ENCODE measurements at regions not wholly inside any gene's neighbourhood (a gene's known extent, or its start where the extent isn't known, plus 50 kb on each side); places are given as distances from the start of the nearest gene placed in this dataset.

DNA sequence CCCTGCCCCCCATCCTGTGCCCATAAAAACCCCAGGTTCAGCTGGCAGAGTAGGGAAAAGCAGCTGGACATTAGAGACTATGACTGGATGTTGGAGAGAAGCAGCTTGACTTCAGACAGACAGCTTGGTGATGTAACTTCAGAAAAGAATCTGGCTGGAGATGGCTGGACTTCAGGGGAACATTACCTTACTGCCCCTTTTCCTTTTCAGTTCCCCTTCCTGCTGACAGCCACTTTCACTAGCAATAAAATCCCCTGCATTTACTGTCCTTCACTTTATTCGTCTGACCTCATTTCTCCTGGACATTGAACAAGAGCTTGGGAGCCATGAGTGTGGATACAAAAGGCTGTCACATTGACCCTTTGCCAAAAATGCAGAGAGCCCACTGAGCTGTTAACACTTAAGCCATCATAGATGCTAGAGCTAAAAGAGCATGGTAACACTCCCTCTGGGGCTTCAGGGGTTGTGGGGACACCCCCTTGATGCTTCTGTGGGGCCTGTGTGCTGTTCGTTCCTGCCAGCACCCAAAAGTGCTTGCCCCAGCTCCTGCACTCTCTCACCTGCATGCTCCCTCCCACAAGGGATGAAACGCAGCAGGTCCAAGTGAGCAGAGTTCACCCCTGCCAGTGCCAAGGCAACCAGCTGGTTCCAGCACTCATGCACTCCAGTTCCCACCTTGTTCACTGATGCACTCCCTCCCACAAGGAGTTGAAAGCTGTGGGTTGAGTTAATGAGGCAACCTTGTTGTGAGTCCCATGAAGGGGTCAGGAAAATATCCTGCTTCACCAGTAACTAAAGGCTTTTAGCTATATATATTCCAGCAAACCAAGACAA, 263.8 kb upstream of the NDST3 start:
- no peak overlapping the region for H3K4me3 ChIP-seq (IDR thresholded peaks at IDR 0.05; ENCODE audit: insufficient read depth, low read depth, low read length)

DNA sequence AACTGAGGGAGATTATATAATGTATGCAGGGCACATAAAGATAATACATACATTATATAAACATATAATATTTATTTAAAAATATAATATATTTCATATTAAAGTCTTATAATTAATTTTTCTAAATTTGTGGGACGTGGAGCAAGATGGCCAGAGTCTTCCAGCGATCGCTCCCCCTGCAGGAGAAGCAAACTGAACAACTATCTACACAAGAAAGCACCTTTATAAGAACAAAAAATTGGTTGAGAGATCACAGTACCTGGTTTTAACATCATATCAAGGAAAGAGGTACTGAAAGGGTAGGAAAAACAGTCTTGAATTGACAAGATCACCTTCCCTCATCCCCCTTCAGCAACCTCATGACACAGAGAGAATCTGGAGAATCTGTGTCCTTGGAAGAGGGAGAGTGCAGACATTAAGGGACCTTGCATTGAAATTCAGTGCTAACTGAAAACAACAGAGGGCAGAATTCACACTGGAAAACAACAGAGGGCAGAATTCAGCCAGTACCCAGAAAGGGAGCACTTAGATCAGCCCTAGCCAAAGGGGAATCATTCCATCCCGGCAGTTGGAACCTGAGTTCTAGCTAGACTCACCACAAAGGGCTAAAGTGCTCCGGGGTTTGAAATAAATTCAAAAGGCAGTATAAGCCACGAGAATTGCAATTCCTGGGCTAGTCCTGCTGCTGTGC, 262.5 kb upstream of the NDST3 start:
- H3K4me3 ChIP-seq (IDR thresholded peaks at IDR 0.05; ENCODE audit: insufficient read depth, low read depth, low read length) = no peak overlapping the region
- no peak overlapping the region for H3K4me2 ChIP-seq
- no peak for TF ChIP-seq CTCF (conservative IDR thresholded peaks at IDR 0.05; ENCODE audit: low read depth, low read length)
- no peaks in the 10 kb centered on the region for H3K36me3 ChIP-seq (ENCODE audit: insufficient read depth)
- no peaks in the 10 kb centered on the region for H3K79me2 ChIP-seq (ENCODE audit: insufficient read depth, low read depth)
- H3K27me3 ChIP-seq (ENCODE audit: insufficient read depth, low read depth) = no peaks in the 10 kb centered on the region
- no peaks in the 10 kb centered on the region for H4K20me1 ChIP-seq (ENCODE audit: insufficient read depth)
- no peaks in the 10 kb centered on the region for H3K4me1 ChIP-seq (ENCODE audit: low read depth, poor library complexity, severe bottlenecking)
- H3K27ac ChIP-seq = no peak overlapping the region
- H2AFZ ChIP-seq (ENCODE audit: low read depth) = no peak overlapping the region
- H3K9ac ChIP-seq = no peak overlapping the region

More for the DNA sequence above, 263.8 kb upstream of the NDST3 start:
- Histone ChIP-seq H3K36me3 (ENCODE audit: insufficient read depth) (no peaks in the 10 kb centered on the region), H2AFZ (ENCODE audit: low read depth) (no peak overlapping the region), H3K27me3 (ENCODE audit: insufficient read depth, low read depth) (no peaks in the 10 kb centered on the region), H4K20me1 (ENCODE audit: insufficient read depth) (no peaks in the 10 kb centered on the region), H3K27ac (no peak overlapping the region), H3K4me1 (ENCODE audit: low read depth, poor library complexity, severe bottlenecking) (no peaks in the 10 kb centered on the region), H3K4me2 (no peak overlapping the region), H3K79me2 (ENCODE audit: insufficient read depth, low read depth) (no peaks in the 10 kb centered on the region), H3K9ac (no peak overlapping the region)
- TF ChIP-seq CTCF (conservative IDR thresholded peaks at IDR 0.05; ENCODE audit: low read depth, low read length) = no peak

- H3K27me3 ChIP-seq (ENCODE audit: insufficient read depth, low read depth) = no peaks in the 10 kb centered on the region
- H3K9ac ChIP-seq = no peak overlapping the region
- no peaks in the 10 kb centered on the region for H3K4me1 ChIP-seq (ENCODE audit: low read depth, poor library complexity, severe bottlenecking)
- H3K36me3 ChIP-seq (ENCODE audit: insufficient read depth) = no peaks in the 10 kb centered on the region
- no peak overlapping the region for H3K27ac ChIP-seq
- H2AFZ ChIP-seq (ENCODE audit: low read depth) = no peak overlapping the region
- no peaks in the 10 kb centered on the region for H3K79me2 ChIP-seq (ENCODE audit: insufficient read depth, low read depth)
- H3K4me2 ChIP-seq = no peak overlapping the region
- no peak for TF ChIP-seq CTCF (conservative IDR thresholded peaks at IDR 0.05; ENCODE audit: low read depth, low read length)
- H3K4me3 ChIP-seq (IDR thresholded peaks at IDR 0.05; ENCODE audit: insufficient read depth, low read depth, low read length) = no peak overlapping the region
- H4K20me1 ChIP-seq (ENCODE audit: insufficient read depth) = no peaks in the 10 kb centered on the region
Observed at GRCh38 chr4:117773064-117773936, 261.0 kb upstream of the NDST3 start.

- Histone ChIP-seq H3K4me1 (ENCODE audit: low read depth, poor library complexity, severe bottlenecking) (no peaks in the 10 kb centered on the region), H3K4me2 (no peak overlapping the region), H4K20me1 (ENCODE audit: insufficient read depth) (no peaks in the 10 kb centered on the region), H3K27me3 (ENCODE audit: insufficient read depth, low read depth) (no peaks in the 10 kb centered on the region), H3K36me3 (ENCODE audit: insufficient read depth) (no peaks in the 10 kb centered on the region), H3K4me3 (IDR thresholded peaks at IDR 0.05; ENCODE audit: insufficient read depth, low read depth, low read length) (no peak overlapping the region), H2AFZ (ENCODE audit: low read depth) (no peak overlapping the region), H3K9ac (no peak overlapping the region), H3K79me2 (ENCODE audit: insufficient read depth, low read depth) (no peaks in the 10 kb centered on the region), H3K27ac (no peak overlapping the region)
- TF ChIP-seq CTCF (conservative IDR thresholded peaks at IDR 0.05; ENCODE audit: low read depth, low read length) = no peak
Observed at GRCh38 chr4:117777721-117778120, 256.6 kb upstream of the NDST3 start.

All from KMS-11 (cell line).